ENCODE measurements at regions not wholly inside any gene's neighbourhood (a gene's known extent, or its start where the extent isn't known, plus 50 kb on each side); places are given as distances from the start of the nearest gene placed in this dataset.
"Not testable (repeated sequence)": the region's sequence is repeated elsewhere in the genome, so short reads cannot be mapped to it uniquely, and the experiment has no call there.

DNA sequence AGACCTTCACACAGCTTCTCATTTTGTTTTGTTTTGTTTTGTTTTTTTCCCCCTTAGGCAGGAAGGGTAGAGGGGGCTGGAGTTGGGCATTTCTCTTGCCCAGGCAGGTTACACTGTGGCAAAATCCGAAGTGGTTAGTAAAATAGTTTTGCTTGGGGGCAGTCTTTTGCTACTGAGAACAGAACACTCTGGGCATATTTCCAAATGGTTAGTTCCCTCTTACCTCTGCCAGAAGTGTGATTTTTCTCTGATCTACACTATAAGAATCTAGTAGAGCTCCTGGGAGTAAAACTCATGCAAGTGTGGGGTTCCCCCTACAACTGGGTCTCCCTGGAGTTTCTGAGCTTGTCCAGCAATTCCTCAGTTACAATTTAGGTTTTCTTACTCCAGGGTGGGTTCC is 61.7 kb downstream of the NPS start:
- no peak for DNase-seq (ENCODE audit: low read depth)

DNA sequence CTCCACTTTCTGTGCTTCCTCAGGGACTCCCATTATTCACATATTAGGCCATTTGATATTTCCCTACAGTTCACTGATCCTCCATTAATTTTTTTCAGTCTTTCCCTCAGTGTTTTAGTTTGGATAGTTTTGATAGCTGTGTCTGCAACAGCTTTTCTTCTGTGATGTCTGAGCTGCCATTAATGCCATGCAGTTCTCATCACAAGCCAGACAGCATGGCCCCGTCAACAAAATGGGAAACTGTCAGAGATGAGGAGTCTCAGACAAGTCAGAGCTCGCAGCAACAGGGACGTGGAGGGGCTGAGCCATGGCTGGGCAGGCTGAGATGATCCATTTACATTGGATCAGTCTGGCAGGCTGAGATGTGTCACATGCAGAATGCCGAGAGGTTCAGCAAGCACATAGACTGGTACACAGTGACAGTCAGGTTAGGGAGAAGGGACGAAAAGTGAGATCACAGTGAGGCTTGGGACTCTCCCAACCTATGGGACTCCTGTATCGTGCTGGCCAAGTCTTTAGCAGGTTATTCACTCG is 65.4 kb downstream of the NPS start:
- DNase-seq (ENCODE audit: low read depth) = no peak

DNA sequence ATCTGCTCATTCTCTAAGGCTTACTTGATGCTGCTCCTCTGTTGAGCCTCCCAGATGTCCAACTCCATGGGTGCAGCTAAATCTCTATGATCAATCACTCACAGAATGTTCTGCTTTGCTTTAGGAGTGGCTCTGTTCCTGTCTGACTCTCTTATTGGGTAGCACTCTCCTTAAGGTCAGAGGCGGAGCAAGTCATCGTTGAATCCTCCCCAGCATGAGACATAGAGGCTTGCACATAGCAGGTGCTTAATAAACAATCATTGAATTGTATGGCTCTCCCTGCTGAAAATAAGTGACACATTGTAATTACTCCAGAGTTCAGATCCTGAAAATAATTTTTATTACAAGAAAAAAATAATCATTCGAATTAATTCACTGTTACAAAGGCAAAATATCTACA is 69.7 kb downstream of the NPS start:
- no peak for DNase-seq (ENCODE audit: low read depth)

DNA sequence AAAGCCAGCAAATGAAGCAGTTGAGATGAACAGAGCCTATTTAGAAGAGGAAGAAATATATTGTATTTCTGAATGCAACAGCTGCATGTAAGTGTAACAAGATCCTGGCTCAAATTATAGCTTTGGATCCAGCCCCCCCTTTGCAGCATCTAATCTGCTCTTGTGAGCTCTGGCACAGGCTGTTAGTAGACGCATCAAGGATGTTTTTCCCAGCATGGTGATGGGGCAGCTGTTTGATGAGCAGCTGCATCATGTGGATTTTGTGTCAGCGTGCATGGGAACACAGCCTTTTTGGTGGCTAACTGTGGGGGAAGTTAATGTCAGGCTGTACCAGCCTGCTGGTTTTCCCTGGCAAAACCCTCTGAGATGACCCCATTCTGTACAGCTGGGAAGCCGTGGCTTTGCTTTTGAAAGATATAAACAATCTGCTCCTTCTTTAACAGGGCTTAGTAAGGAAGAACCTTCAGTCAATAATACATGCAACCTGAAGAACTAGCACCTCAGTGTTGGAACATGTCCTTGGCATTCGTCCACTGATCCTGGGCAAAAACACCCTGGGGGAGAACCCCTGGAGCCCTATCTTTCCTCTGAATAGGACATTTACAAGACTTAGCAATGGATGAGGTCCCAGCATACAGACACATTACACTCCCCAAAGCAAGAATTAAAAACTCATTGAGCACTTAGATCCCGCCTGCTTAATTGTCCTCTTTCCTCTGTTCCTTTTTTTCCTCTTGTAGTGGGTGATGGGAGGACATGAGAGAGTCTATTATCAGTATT is 70.6 kb downstream of the NPS start:
- no peak for DNase-seq (ENCODE audit: low read depth)

DNA sequence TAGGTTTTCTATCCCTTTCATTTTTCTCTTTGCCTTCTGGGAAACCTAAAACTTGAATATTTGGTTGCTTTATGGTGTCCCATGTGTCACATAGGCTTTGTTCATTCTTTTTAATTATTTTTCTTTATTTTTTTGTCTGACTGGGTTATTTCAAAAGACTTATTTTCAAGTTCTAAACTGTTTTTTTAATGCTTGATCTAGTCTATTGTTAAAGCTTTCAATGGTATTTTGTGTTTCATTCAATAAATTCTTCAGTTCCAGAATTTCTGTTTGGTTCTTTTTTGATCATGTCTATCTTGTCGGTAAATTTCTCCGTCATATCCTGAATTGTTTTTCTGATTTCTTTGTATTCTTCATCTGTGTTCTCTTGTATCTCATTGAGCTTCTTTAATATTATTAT is 86.8 kb downstream of the NPS start:
- DNase-seq (ENCODE audit: low read depth) = no peak

DNA sequence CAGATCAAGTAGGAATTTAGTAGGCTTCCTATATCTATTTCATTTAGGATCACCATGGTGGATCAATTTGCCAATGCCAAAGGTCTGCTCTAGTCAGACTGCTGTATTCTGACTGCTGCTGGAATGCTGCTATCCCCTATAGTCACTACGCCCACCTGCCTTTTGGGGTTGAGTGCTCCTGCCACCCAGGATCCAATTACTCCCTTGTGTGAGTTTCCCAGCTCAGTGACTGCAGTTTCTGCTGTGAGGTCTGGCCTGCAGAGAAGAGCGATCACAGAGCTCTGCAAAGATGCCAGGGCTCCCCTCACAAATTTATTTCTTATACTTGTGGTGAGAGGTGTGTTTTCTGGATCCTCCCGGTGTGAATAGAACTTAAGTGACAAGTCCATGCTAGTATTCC is 88.1 kb upstream of the FOXI2 start:
- DNase-seq (ENCODE audit: low read depth) = no peak

DNA sequence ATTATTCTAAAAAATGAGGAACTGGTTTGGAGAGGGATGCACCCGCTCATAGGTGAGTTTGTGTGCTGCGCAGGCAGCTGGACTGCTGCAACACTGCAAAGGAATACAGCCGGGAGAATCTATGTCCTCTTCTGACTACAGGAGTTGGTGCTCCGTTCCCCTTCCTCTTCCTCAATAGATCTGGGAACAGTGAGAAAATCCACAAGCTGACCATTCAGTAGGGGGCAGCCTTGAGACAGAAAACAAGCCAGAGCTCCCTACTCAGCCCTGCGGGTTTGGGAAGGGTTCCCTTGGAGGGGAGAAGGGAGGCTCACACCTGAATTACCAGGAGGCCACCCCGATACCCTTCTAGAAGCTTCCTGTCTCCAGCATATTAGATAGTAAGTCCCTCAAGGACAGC is 87.3 kb upstream of the FOXI2 start:
- DNase-seq (ENCODE audit: low read depth) = peak; percentile 5

DNA sequence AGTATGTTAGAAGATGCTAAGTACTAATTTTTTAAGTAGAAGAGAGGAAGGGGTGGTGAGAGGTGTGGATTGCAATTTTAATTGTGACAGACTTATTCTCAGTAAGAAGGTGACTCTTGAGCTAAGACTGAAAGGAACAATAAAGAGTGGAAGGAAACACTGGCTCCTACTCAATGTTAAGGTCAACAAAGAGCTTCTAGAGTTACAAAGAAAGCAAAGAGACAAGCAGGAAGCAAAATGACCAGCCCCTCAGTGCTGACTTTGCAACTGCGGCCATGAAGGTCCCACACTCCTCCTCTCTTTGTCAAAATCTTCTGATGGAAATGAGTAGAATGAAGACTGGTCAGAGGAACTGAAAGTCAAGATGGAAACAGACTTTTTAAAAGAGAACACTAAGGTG is 79.9 kb upstream of the FOXI2 start:
- DNase-seq (ENCODE audit: low read depth) = no peak

DNA sequence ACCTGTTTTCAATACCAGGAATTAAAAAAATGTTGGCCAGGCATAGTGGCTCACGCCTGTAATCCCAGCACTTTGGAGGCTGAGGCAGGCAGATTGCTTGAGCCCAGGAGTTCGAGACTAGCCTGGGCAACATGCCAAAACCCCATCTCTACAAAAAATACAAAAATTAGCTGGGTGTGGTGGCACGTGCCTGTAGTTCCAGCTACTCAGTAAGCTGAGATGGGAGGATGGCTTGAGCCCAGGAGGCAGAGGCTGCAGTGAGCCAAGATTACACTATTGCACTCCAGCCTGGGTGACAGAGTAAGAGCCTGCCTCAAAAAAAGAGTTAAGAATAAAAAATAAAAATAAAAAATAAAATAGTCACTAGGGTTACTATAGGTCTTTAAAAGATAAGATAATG is 60.6 kb upstream of the FOXI2 start:
- not testable (repeated sequence) for DNase-seq (ENCODE audit: low read depth)

DNA sequence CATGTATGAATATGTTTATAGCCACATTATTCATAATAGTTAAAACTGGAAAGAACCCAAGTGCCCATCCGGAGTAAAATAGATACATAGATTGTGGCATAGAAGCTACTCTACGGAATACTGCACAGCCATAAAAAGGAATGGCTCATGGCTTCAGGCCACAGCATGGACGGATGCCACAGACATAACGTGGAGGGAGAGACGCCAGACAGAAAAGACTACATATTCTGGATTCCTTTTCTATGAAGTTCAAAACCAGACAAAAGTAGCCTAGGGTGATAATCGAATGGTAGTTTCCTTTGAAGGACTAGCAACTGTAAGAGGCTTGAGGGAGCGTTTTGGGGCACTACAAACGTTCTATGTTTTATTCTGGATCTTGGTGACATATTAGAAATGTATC is 58.9 kb upstream of the FOXI2 start:
- no peak for DNase-seq (ENCODE audit: low read depth)

DNA sequence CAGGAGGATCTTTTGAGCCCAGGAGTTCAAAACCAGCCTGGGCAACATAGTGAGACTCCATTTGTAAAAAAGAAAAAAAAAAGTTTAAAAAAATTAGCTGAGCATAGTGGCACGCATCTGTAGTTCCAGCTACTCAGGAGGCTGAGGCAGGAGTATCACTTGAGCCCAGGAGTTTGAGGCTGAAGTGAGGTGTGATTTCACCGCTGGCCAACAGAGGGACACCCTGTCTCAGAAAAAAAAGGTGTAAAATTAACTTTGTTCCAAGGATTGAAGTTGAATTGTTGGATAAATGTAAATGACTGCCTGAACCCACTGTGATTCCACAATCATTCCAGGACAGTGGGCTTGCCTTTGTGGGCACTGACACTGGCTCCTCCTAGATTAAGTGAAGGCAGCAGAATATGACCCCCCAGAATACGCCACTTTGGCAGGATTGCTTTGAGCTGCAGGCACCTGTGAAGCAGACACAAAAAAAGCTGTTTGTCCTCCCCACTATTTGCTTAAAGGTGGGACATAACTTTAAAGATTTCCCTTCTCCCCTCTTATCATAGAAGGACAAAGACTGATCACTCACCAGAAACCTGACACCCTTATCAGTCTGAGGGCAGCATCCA is 57.2 kb upstream of the FOXI2 start:
- DNase-seq (ENCODE audit: low read depth) = no peak

All from M059J (cell line).